ENCODE measurements at regions not wholly inside any gene's neighbourhood (a gene's known extent, or its start where the extent isn't known, plus 50 kb on each side); places are given as distances from the start of the nearest gene placed in this dataset.

DNA sequence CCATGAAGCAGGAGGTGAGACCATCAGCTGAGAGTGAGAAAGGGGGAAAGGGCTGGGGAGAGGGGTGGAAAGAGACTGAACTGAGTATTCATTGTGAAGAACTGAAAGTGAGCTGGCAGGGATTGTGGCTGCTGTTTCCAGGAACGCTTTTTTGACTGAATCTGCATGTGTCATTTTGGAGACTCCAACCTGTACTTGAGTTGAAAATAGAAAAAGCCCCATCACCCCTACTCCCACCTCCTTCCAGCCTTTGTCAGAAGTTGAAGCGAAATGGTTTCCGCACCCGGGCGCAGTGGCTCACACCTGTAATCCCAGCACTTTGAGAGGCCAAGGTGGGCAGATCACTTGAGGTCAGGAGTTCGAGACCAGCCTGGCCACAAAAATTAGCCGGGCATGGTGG lies 128.0 kb upstream of the GPR12 start:
- peaks cover 0 to 2% of the 10 kb centered on the region in 2 experiments; a peak in 1 of 4 replicates for H3K4me1 Mint-ChIP-seq
- H2BK15ac ChIP-seq (ENCODE audit: low read depth, low read length) = no peak overlapping the region
- H2AFZ ChIP-seq (ENCODE audit: low read length) = no peak overlapping the region
- no peaks in the 10 kb centered on the region for H3K23me2 ChIP-seq (ENCODE audit: insufficient read length, low read depth, low read length, poor library complexity, severe bottlenecking)
- no peaks in the 10 kb centered on the region for H3K79me2 ChIP-seq (ENCODE audit: insufficient read depth, low read length)
- no peaks in the 10 kb centered on the region; the same call in 1 of the 2 replicates for H3K27me3 ChIP-seq (ENCODE audit: insufficient read depth, low read length)
- no peak overlapping the region for H2BK120ac ChIP-seq (ENCODE audit: low read depth, low read length, poor library complexity, severe bottlenecking)
- peaks cover 0 to 2% of the 10 kb centered on the region in 2 experiments; a peak in 1 of 5 replicates for H3K9me3 Mint-ChIP-seq
- H3K9ac ChIP-seq (ENCODE audit: extremely low read depth, insufficient read length, low read length) = no peak overlapping the region
- H3K23ac ChIP-seq (ENCODE audit: insufficient read length, low read depth, low read length) = no peak overlapping the region
- no CpG with 5 or more reads among the region's 7 CpGs for WGBS (ENCODE audit: extremely low coverage, insufficient read length, low lambda C conversion rate)
- H3K27me3 Mint-ChIP-seq (ENCODE audit: low read depth) = peaks cover 3% of the 10 kb centered on the region
- no peak overlapping the region for H2AK5ac ChIP-seq (ENCODE audit: insufficient read length, low read length)
- H3K18ac ChIP-seq (ENCODE audit: insufficient read length, low read depth, low read length) = no peak overlapping the region
- H4K8ac ChIP-seq (replicated peaks; ENCODE audit: insufficient read length, low read depth, low read length) = no peak overlapping the region
- TF ChIP-seq, protein P1, sequence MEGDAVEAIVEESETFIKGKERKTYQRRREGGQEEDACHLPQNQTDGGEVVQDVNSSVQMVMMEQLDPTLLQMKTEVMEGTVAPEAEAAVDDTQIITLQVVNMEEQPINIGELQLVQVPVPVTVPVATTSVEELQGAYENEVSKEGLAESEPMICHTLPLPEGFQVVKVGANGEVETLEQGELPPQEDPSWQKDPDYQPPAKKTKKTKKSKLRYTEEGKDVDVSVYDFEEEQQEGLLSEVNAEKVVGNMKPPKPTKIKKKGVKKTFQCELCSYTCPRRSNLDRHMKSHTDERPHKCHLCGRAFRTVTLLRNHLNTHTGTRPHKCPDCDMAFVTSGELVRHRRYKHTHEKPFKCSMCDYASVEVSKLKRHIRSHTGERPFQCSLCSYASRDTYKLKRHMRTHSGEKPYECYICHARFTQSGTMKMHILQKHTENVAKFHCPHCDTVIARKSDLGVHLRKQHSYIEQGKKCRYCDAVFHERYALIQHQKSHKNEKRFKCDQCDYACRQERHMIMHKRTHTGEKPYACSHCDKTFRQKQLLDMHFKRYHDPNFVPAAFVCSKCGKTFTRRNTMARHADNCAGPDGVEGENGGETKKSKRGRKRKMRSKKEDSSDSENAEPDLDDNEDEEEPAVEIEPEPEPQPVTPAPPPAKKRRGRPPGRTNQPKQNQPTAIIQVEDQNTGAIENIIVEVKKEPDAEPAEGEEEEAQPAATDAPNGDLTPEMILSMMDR (conservative IDR thresholded peaks at IDR 0.05) = no peak
- H3T11ph ChIP-seq (ENCODE audit: low read length) = no peak overlapping the region
- DNase-seq = no peak
- H2BK5ac ChIP-seq (ENCODE audit: insufficient read length, low read length) = no peak overlapping the region
- no peaks in the 10 kb centered on the region for H3K9me3 ChIP-seq (ENCODE audit: control insufficient read depth, low read depth, low read length)
- no peak overlapping the region for H3K14ac ChIP-seq (ENCODE audit: insufficient read depth, low read length)
- no peaks in the 10 kb centered on the region for H3K36me3 Mint-ChIP-seq (ENCODE audit: insufficient read depth in 1 of 3, low read depth in 3 of 3)
- no peak overlapping the region for H3K27ac Mint-ChIP-seq
- H3K4me2 ChIP-seq (ENCODE audit: insufficient read depth, insufficient read length, low read length) = no peak overlapping the region
- no peak overlapping the region for H4K5ac ChIP-seq (ENCODE audit: insufficient read length, low read depth, low read length)
- no peak overlapping the region for H4K91ac ChIP-seq (ENCODE audit: insufficient read length, low read depth, low read length)
- H3K4ac ChIP-seq (ENCODE audit: low read depth, low read length) = no peak overlapping the region
- no peak overlapping the region for H3K56ac ChIP-seq (ENCODE audit: insufficient read length, low read depth, low read length)
- no peaks in the 10 kb centered on the region for H3K79me1 ChIP-seq (ENCODE audit: insufficient read depth, low read depth, low read length, poor library complexity, severe bottlenecking)
- no peak overlapping the region for H3K4me3 Mint-ChIP-seq
- H2BK20ac ChIP-seq (ENCODE audit: low read depth, low read length, poor library complexity, severe bottlenecking) = no peak overlapping the region
- H2BK12ac ChIP-seq (ENCODE audit: insufficient read length, low read depth, low read length) = no peak overlapping the region
- H4K20me1 ChIP-seq (ENCODE audit: control insufficient read depth, insufficient read depth, insufficient read length) = no peaks in the 10 kb centered on the region
- H3K4me1 ChIP-seq (ENCODE audit: insufficient read depth, low read length) = no peaks in the 10 kb centered on the region
- H3K27ac ChIP-seq (ENCODE audit: insufficient read length, low read depth, low read length) = no peak overlapping the region
